Mesendoderm (in vitro differentiated cells): ENCODE measurements at regions not wholly inside any gene's neighbourhood (a gene's known extent, or its start where the extent isn't known, plus 50 kb on each side); places are given as distances from the start of the nearest gene placed in this dataset.

ENCODE experiments used
- DNase-seq: peaks from one replicate; pipeline ENCODE4 v3.0.0; 2013
- H2AK5ac ChIP-seq: 2 replicates; pipeline ENCODE4 v1.6.1; 2013; ENCODE audit warnings: low read length, inconsistent platforms
- H2BK120ac ChIP-seq: 2 replicates; pipeline ENCODE4 v1.6.1; 2013; ENCODE audit warnings: low read depth, mild to moderate bottlenecking, low read length, moderate library complexity, mixed read lengths
- H2BK15ac ChIP-seq: replicated peaks from 2 replicates; pipeline ENCODE4 v1.6.1; 2013; ENCODE audit warnings: low read depth, mild to moderate bottlenecking, moderate library complexity
- H2BK5ac ChIP-seq: 2 replicates; pipeline ENCODE4 v1.6.1; 2013; ENCODE audit warnings: low read length, inconsistent platforms
- H3K18ac ChIP-seq: 2 replicates; pipeline ENCODE4 v1.6.1; 2013; ENCODE audit warnings: mild to moderate bottlenecking, low read length, mixed read lengths
- H3K23ac ChIP-seq: one replicate; pipeline ENCODE4 v1.6.1; 2013; ENCODE audit warnings: low read length
- H3K27ac ChIP-seq: 2 replicates; pipeline ENCODE4 v1.5.1; 2013; ENCODE audit warnings: low read depth, mild to moderate bottlenecking, inconsistent platforms, low read length, moderate library complexity
- H3K27me3 ChIP-seq: 2 replicates; pipeline ENCODE4 v1.6.1; 2013; ENCODE audit warnings: low read length, control low read depth, mild to moderate bottlenecking, inconsistent platforms; ENCODE audit not compliant: insufficient read depth, poor library complexity
- H3K36me3 ChIP-seq: 2 replicates; pipeline ENCODE4 v1.6.1; 2013; ENCODE audit warnings: low read length, inconsistent platforms; ENCODE audit not compliant: control insufficient read depth, insufficient read depth
- H3K4ac ChIP-seq: one replicate; pipeline ENCODE4 v1.6.1; 2013; ENCODE audit warnings: low read depth, mild to moderate bottlenecking, low read length, moderate library complexity
- H3K4me1 ChIP-seq: 2 replicates; pipeline ENCODE4 v1.6.1; 2013; ENCODE audit warnings: low read depth, low read length, inconsistent platforms; ENCODE audit not compliant: control insufficient read depth
- H3K4me2 ChIP-seq: 2 replicates; pipeline ENCODE4 v1.6.1; 2013; ENCODE audit warnings: low read length
- H3K4me3 ChIP-seq: 2 replicates; pipeline ENCODE4 v1.5.1; 2013; ENCODE audit warnings: mild to moderate bottlenecking, low read length
- H3K56ac ChIP-seq: one replicate; pipeline ENCODE4 v1.6.1; 2013; ENCODE audit warnings: low read length
- H3K79me1 ChIP-seq: 2 replicates; pipeline ENCODE4 v1.6.1; 2013; ENCODE audit warnings: low read length, inconsistent platforms
- H3K79me2 ChIP-seq: 2 replicates; pipeline ENCODE4 v1.6.1; 2013; ENCODE audit warnings: mild to moderate bottlenecking, low read length; ENCODE audit not compliant: control insufficient read depth, insufficient read depth
- H3K9ac ChIP-seq: 2 replicates; pipeline ENCODE4 v1.6.1; 2013; ENCODE audit warnings: low read length, inconsistent platforms
- H4K5ac ChIP-seq: one replicate; pipeline ENCODE4 v1.6.1; 2013; ENCODE audit warnings: low read length
- H4K8ac ChIP-seq: one replicate; pipeline ENCODE4 v1.6.1; 2013; ENCODE audit warnings: low read depth, mild to moderate bottlenecking, control low read depth, low read length, moderate library complexity
- WGBS: extraction: QIAGEN DNeasy Blood & Tissue Kit; methylation state at CpG from one replicate; pipeline ENCODE4 v1.1.7; 2013; ENCODE audit warnings: low lambda C conversion rate, missing lambda C conversion rate; ENCODE audit not compliant: insufficient coverage; ENCODE audit errors: extremely low coverage; 5-methylcytosine and 5-hydroxymethylcytosine counted together

DNA sequence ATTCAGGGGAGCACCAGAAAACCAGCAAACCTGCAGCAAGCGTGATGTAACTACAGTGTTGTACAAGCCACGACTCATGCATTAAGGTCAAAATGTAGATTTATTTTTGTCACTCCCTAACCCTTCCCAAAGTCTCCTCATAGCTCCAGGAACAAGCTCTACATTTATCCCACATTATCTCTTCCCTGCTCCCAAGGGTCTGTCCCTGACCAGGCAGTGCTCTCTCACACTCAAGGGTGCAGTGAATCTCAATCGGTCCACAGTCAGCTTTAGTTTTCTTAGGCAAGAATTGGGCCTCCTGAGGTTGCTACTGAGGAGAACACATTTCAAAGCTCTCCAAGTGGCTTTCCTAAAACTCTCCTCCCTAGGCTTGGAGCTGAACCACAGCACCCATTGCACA lies 219.4 kb downstream of the NHLRC3 start:
- Histone ChIP-seq H4K8ac (no peak overlapping the region), H2BK120ac (no peak overlapping the region), H3K79me1 (no peaks in the 10 kb centered on the region), H3K23ac (no peak overlapping the region), H3K79me2 (no peaks in the 10 kb centered on the region), H3K4me3 (no peak overlapping the region), H3K27me3 (no peaks in the 10 kb centered on the region), H3K18ac (no peak overlapping the region), H2BK15ac (no peak overlapping the region), H3K27ac (no peak overlapping the region), H4K5ac (no peak overlapping the region), H3K36me3 (no peaks in the 10 kb centered on the region), H3K4ac (no peak overlapping the region), H2BK5ac (no peak overlapping the region), H3K4me2 (no peak overlapping the region), H3K9ac (no peak overlapping the region), H2AK5ac (no peak overlapping the region), H3K4me1 (no peaks in the 10 kb centered on the region), H3K56ac (no peak overlapping the region)
- DNase-seq = no peak
- WGBS = no CpG with 5 or more reads among the region's 3 CpGs

DNA sequence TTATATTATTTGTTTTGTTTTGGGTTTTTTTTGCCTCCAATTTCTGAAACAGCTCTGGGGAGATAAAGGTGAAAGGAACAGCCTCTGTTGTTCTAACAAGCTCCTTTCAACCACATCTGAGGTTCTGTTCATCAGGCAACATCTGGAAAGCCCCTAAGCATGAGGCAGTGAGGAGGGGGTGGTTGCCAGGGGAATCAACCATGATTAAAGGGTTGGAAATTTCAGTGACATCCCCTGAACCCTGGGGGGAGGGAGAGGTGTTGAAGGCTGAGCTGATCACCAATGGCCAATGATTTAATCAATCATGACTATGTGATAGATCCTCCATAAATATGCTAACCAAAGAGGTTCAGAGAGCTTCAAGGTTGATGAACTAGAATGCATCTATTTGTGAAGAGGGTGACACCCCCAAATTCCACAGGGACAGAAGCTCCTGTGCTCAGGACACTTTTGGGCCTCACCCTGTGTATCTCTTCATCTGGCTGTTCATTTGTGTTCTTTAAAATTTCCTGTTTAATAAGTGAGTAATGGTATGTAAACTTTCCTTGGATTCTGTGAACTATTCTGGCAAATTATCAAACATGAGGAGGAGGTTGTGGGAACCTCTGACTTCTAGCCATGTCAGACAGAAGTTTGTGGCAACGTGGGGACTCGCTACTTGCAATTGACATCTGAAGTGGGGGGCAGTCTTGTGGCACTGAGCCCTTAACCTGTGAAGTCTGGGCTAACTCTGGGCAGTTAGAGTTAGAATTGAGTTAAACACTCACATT lies 221.3 kb downstream of the NHLRC3 start:
- Histone ChIP-seq H2AK5ac (no peak overlapping the region), H3K4ac (no peak overlapping the region), H4K8ac (no peak overlapping the region), H3K36me3 (no peaks in the 10 kb centered on the region), H3K4me2 (no peak overlapping the region), H2BK15ac (no peak overlapping the region), H2BK120ac (no peak overlapping the region), H3K23ac (no peak overlapping the region), H2BK5ac (no peak overlapping the region), H3K79me2 (no peaks in the 10 kb centered on the region), H3K18ac (no peak overlapping the region), H3K27me3 (no peaks in the 10 kb centered on the region), H3K9ac (no peak overlapping the region), H3K4me3 (no peak overlapping the region), H3K56ac (no peak overlapping the region), H3K4me1 (no peaks in the 10 kb centered on the region), H4K5ac (no peak overlapping the region), H3K27ac (no peak overlapping the region), H3K79me1 (no peaks in the 10 kb centered on the region)
- DNase-seq = no peak
- WGBS = no CpG with 5 or more reads among the region's 2 CpGs

DNA sequence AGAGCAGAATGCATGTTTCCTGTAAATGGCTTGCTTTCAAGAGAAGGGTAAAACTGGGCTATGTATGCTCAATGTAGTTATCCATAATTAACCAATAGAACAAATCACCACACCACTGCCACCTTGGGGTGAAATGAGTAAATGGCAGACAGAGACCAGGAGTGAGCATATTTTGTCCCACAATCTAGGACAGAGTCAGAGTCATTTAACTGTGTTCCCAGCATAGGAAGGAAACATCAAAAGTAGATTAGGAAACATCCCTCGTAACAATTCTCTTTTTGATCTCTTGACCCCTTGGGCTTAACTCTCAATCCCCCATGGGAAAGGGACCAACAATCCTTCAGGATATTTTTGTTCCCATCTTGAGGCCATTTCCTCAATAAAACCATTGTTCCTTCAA lies 224.8 kb downstream of the NHLRC3 start:
- no peak overlapping the region for H3K56ac ChIP-seq
- H3K9ac ChIP-seq = no peak overlapping the region
- H3K4ac ChIP-seq = no peak overlapping the region
- no peak overlapping the region for H2AK5ac ChIP-seq
- no peak overlapping the region for H2BK15ac ChIP-seq
- no peak overlapping the region for H2BK120ac ChIP-seq
- no peak overlapping the region for H4K8ac ChIP-seq
- H3K4me2 ChIP-seq = no peak overlapping the region
- H4K5ac ChIP-seq = no peak overlapping the region
- H3K23ac ChIP-seq = no peak overlapping the region
- WGBS = no CpG with 5 or more reads among the region's 1 CpG
- H3K18ac ChIP-seq = no peak overlapping the region
- H3K27me3 ChIP-seq = no peaks in the 10 kb centered on the region
- no peaks in the 10 kb centered on the region for H3K79me2 ChIP-seq
- no peak overlapping the region for H3K27ac ChIP-seq
- no peaks in the 10 kb centered on the region for H3K36me3 ChIP-seq
- no peak overlapping the region for H2BK5ac ChIP-seq
- no peaks in the 10 kb centered on the region for H3K4me1 ChIP-seq
- peak; percentile 67 for DNase-seq
- no peaks in the 10 kb centered on the region for H3K79me1 ChIP-seq
- no peak overlapping the region for H3K4me3 ChIP-seq

DNA sequence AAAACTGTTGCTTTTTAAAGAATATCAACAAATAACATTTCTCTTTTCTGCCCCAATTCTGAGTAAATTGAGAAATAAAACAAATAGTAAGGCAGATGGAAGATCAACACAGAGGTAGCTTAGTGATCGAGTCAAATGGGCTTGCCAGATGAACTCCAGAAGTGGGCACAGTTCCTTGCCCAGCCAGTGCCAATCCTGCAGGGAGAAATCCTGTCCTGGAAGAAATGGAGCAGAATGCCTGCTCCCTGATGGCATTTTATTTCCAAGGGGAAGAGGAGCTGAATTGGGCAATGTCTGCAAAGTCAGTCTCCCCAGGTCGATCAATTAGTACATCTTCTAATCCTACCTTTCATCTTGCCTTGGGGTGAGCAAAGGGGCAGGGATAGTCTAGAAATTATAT lies 225.3 kb downstream of the NHLRC3 start:
- H2BK15ac ChIP-seq = no peak overlapping the region
- no peak overlapping the region for H3K9ac ChIP-seq
- H4K5ac ChIP-seq = no peak overlapping the region
- no peak overlapping the region for H3K18ac ChIP-seq
- no peak overlapping the region for H3K4me3 ChIP-seq
- H3K27ac ChIP-seq = no peak overlapping the region
- no peak overlapping the region for H2BK5ac ChIP-seq
- H3K4ac ChIP-seq = no peak overlapping the region
- H3K4me2 ChIP-seq = no peak overlapping the region
- no CpG with 5 or more reads among the region's 2 CpGs for WGBS
- no peak overlapping the region for H2BK120ac ChIP-seq
- no peaks in the 10 kb centered on the region for H3K27me3 ChIP-seq
- H3K36me3 ChIP-seq = no peaks in the 10 kb centered on the region
- no peak overlapping the region for H3K56ac ChIP-seq
- H2AK5ac ChIP-seq = no peak overlapping the region
- DNase-seq = no peak
- no peaks in the 10 kb centered on the region for H3K4me1 ChIP-seq
- no peaks in the 10 kb centered on the region for H3K79me1 ChIP-seq
- no peaks in the 10 kb centered on the region for H3K79me2 ChIP-seq
- H3K23ac ChIP-seq = no peak overlapping the region
- H4K8ac ChIP-seq = no peak overlapping the region

DNA sequence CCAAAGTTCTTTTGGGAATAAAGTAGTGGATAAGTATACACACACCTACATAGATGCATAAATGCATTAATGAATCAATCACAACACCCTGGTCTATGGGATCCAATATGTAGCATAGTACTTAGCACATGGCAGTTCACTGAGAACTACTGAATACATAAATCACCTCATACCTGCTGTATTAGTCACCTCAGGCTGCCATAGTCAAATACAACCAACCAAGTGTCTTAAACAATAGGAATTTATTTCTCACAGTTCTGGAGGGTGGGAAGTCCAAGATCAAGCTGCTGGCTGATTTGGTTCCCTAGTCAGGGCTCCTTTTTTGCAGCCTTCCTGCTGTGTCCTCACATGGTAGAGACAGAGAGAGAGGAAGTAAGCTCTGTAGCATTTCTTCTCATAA lies 228.2 kb downstream of the NHLRC3 start:
- Histone ChIP-seq H3K27ac (no peak overlapping the region), H3K9ac (no peak overlapping the region), H4K8ac (no peak overlapping the region), H2BK15ac (no peak overlapping the region), H3K27me3 (no peaks in the 10 kb centered on the region), H3K4ac (no peak overlapping the region), H3K79me1 (no peaks in the 10 kb centered on the region), H3K79me2 (no peaks in the 10 kb centered on the region), H3K23ac (no peak overlapping the region), H2BK120ac (no peak overlapping the region), H3K4me2 (no peak overlapping the region), H3K18ac (no peak overlapping the region), H2BK5ac (no peak overlapping the region), H3K36me3 (no peaks in the 10 kb centered on the region), H3K4me1 (no peaks in the 10 kb centered on the region), H3K56ac (no peak overlapping the region), H2AK5ac (no peak overlapping the region), H3K4me3 (no peak overlapping the region), H4K5ac (no peak overlapping the region)
- DNase-seq = no peak

DNA sequence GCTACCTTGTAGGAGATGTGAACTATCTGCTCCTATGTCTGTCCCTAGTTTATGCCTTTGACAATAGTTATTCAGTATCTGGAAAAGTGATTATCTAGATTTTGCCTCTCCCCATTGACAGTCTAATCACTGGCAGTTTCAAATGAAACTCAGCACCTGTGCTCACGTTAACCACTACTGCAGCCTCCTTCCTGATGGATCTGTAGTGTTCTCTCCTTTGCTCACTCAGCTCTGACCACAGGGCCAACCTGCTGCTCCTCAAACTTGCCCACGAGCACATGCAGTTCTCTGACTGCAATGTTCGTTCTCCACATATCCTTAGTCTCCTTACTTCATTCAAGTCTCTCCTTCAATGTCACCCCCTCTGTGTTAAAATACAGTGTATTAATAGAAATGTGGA lies 230.1 kb downstream of the NHLRC3 start:
- H3K18ac ChIP-seq = no peak overlapping the region
- no peak overlapping the region for H4K8ac ChIP-seq
- no peak overlapping the region for H3K4me2 ChIP-seq
- H2BK15ac ChIP-seq = no peak overlapping the region
- H3K27me3 ChIP-seq = no peaks in the 10 kb centered on the region
- no peak overlapping the region for H2AK5ac ChIP-seq
- WGBS = no CpG with 5 or more reads among the region's 3 CpGs
- no peaks in the 10 kb centered on the region for H3K4me1 ChIP-seq
- no peak overlapping the region for H2BK120ac ChIP-seq
- H3K56ac ChIP-seq = no peak overlapping the region
- H3K79me2 ChIP-seq = no peaks in the 10 kb centered on the region
- no peak overlapping the region for H2BK5ac ChIP-seq
- H3K36me3 ChIP-seq = no peaks in the 10 kb centered on the region
- no peak overlapping the region for H3K23ac ChIP-seq
- DNase-seq = no peak
- H3K9ac ChIP-seq = no peak overlapping the region
- H4K5ac ChIP-seq = no peak overlapping the region
- H3K79me1 ChIP-seq = no peaks in the 10 kb centered on the region
- H3K4ac ChIP-seq = no peak overlapping the region
- H3K4me3 ChIP-seq = no peak overlapping the region
- no peak overlapping the region for H3K27ac ChIP-seq
